Glutamatergic neuron (in vitro differentiated cells): ENCODE measurements at regions not wholly inside any gene's neighbourhood (a gene's known extent, or its start where the extent isn't known, plus 50 kb on each side); places are given as distances from the start of the nearest gene placed in this dataset.

Experiments used
- DNase-seq: peaks from one replicate; pipeline ENCODE4 v3.0.0; 2022
- H3K27ac Mint-ChIP-seq: one replicate; pipeline ENCODE4 v1.8.0; 2020; ENCODE audit warnings: mild to moderate bottlenecking, mixed read lengths, inconsistent platforms; ENCODE audit not compliant: unreplicated experiment
- H3K27me3 Mint-ChIP-seq: one replicate; pipeline ENCODE4 v1.8.0; 2020; ENCODE audit warnings: mild to moderate bottlenecking, moderate library complexity, mixed read lengths, inconsistent platforms; ENCODE audit not compliant: unreplicated experiment
- H3K36me3 Mint-ChIP-seq: one replicate; pipeline ENCODE4 v1.8.0; 2020; ENCODE audit warnings: mild to moderate bottlenecking, mixed read lengths, inconsistent platforms; ENCODE audit not compliant: unreplicated experiment
- H3K4me1 Mint-ChIP-seq: one replicate; pipeline ENCODE4 v1.8.0; 2020; ENCODE audit warnings: mild to moderate bottlenecking, low read depth, mixed read lengths, inconsistent platforms; ENCODE audit not compliant: unreplicated experiment
- H3K4me3 Mint-ChIP-seq: one replicate; pipeline ENCODE4 v1.8.0; 2020; ENCODE audit warnings: mild to moderate bottlenecking, mixed read lengths, inconsistent platforms; ENCODE audit not compliant: unreplicated experiment
- H3K9me3 Mint-ChIP-seq: one replicate; pipeline ENCODE4 v1.8.0; 2020; ENCODE audit warnings: mild to moderate bottlenecking, moderate library complexity, mixed read lengths, inconsistent platforms; ENCODE audit not compliant: unreplicated experiment
- TF ChIP-seq, protein P1 (sequence below): fragments of 200-600 bp; sonication (generic); IDR thresholded peaks from one replicate; pipeline ENCODE4 v1.5.0; 2021; ENCODE audit not compliant: partially characterized antibody, unreplicated experiment

DNA sequence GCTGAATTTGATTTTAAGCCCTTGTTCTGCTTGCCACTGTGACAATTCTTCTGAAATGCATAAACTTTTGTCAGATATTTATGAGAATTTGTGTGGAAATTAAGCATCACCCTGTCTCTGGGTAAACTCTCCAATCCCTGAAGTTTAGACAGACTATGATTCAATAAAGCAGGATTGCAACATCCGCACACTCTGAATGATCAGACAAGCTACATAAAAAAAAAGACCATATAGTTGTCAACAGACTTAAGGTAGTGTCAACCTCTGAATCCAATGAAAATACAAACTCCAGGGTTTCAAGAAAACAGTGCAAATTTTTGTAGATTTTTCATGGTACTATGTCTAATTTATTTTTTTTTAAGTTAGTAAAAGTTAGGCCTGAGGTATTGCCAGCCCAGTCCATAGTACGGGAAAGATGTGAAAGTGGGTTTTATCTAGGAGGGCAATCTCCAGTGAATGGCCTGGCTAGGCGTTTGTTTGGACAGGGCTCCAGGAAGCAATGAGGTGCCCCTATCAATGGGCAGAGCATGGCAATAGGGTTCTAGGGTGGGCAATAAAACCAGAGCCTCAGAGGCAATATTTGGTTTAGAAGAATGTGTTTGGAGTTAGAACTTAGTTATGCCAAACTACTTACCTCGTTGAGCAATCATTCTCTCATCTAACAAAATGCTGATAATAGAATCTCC lies 762.6 kb upstream of the SEMA6A start:
- no peaks in the 10 kb centered on the region for H3K4me1 Mint-ChIP-seq
- no peak overlapping the region for H3K4me3 Mint-ChIP-seq
- no peaks in the 10 kb centered on the region for H3K36me3 Mint-ChIP-seq
- DNase-seq: no peak
- TF ChIP-seq, protein P1, sequence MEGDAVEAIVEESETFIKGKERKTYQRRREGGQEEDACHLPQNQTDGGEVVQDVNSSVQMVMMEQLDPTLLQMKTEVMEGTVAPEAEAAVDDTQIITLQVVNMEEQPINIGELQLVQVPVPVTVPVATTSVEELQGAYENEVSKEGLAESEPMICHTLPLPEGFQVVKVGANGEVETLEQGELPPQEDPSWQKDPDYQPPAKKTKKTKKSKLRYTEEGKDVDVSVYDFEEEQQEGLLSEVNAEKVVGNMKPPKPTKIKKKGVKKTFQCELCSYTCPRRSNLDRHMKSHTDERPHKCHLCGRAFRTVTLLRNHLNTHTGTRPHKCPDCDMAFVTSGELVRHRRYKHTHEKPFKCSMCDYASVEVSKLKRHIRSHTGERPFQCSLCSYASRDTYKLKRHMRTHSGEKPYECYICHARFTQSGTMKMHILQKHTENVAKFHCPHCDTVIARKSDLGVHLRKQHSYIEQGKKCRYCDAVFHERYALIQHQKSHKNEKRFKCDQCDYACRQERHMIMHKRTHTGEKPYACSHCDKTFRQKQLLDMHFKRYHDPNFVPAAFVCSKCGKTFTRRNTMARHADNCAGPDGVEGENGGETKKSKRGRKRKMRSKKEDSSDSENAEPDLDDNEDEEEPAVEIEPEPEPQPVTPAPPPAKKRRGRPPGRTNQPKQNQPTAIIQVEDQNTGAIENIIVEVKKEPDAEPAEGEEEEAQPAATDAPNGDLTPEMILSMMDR: no peak
- peaks cover 1% of the 10 kb centered on the region for H3K27me3 Mint-ChIP-seq
- H3K27ac Mint-ChIP-seq: no peak overlapping the region
- H3K9me3 Mint-ChIP-seq: peaks cover 2% of the 10 kb centered on the region

DNA sequence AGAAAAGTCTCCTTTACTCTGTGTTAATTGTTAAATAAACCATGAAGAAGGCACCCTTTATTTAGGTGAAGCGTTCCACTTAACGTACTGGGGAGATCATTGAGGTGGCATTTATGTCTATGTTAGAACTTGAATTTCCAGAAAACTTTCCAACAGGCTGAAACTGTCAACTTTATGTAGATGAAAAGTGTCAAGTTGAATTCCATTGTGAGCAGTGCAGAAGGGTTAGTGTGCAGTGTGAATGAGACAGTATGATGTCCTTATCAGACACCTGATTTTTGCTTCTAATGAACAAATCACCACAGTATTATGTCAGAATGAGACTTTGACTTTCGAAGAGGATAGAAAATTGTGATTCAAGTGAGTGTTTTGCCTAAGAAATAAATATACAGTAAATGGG lies 761.6 kb upstream of the SEMA6A start:
- H3K4me1 Mint-ChIP-seq: no peaks in the 10 kb centered on the region
- H3K36me3 Mint-ChIP-seq: no peaks in the 10 kb centered on the region
- H3K9me3 Mint-ChIP-seq: peaks cover 2% of the 10 kb centered on the region
- peaks cover 1% of the 10 kb centered on the region for H3K27me3 Mint-ChIP-seq
- no peak overlapping the region for H3K4me3 Mint-ChIP-seq
- TF ChIP-seq, protein P1: no peak
- H3K27ac Mint-ChIP-seq: no peak overlapping the region
- no peak for DNase-seq

DNA sequence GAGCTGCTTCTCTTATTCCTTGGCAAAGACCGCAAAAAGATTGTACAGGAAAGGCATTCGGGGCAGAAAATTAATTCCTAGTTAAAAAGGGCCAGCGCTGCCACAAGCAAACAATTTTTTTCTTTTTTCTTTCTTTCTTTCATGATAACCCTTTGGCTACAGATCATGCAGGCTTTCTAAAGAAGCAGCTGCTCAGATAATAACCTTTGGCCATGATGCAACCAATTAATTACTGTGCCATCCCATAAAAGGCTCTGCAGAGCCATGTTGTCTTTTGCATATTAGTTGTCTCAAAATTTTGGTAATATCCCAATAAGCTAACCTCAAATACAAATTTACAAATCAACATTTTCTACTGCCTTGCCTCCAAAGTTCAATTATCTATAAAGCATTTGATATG lies 758.4 kb upstream of the SEMA6A start:
- H3K9me3 Mint-ChIP-seq: peaks cover 2% of the 10 kb centered on the region
- no peaks in the 10 kb centered on the region for H3K36me3 Mint-ChIP-seq
- no peak for DNase-seq
- TF ChIP-seq, protein P1: no peak
- no peaks in the 10 kb centered on the region for H3K4me1 Mint-ChIP-seq
- peaks cover 1% of the 10 kb centered on the region for H3K27me3 Mint-ChIP-seq
- no peak overlapping the region for H3K4me3 Mint-ChIP-seq
- no peak overlapping the region for H3K27ac Mint-ChIP-seq

DNA sequence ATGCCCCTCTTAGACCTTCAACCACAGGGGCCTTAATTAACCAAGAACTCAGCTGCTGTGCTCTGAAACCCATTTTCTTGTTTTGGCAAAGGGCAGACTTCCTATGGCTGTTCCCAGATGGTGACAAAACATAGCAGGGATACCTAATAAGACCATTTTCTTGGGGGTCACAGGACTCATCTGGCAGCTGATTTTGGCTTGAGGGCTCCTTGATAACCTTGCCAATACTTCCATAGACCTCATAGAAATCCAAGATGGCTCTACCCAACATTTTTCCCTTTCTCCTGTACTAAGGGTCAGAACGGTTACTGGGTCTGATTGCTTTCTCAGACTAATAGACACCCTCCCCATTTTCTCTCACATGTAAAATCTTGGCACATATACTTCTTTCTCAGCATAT lies 757.7 kb upstream of the SEMA6A start:
- DNase-seq: no peak
- Mint-ChIP-seq H3K4me1 (no peaks in the 10 kb centered on the region), H3K4me3 (no peak overlapping the region), H3K36me3 (no peaks in the 10 kb centered on the region), H3K27me3 (peaks cover 1% of the 10 kb centered on the region), H3K27ac (no peak overlapping the region), H3K9me3 (peaks cover 2% of the 10 kb centered on the region)
- TF ChIP-seq, protein P1: no peak

DNA sequence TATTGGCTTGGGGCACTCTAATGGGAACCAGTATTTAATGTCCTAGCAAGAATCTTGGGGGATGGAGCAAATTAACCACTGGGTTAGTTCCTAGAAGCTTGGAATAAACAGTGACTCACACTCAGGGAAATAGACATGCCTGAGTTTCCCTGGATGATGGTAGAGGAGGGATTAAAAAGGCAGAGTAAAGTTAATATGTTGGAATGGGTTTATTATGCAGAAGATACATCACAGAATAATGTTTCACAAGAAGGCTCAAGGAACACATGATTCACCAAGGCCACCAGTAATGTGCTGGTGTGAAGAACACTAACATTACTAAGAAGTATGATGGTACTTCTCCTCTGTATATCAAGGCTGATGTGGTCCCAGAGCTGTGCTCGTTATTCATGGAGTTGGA lies 752.9 kb upstream of the SEMA6A start:
- Mint-ChIP-seq H3K27ac (no peak overlapping the region), H3K4me1 (no peaks in the 10 kb centered on the region), H3K36me3 (peaks cover 4% of the 10 kb centered on the region), H3K4me3 (no peak overlapping the region), H3K27me3 (no peaks in the 10 kb centered on the region), H3K9me3 (no peaks in the 10 kb centered on the region)
- TF ChIP-seq, protein P1: no peak
- DNase-seq: no peak
